Peyer's patch (tissue), 4 donors: ENCODE measurements at regions not wholly inside any gene's neighbourhood (a gene's known extent, or its start where the extent isn't known, plus 50 kb on each side); places are given as distances from the start of the nearest gene placed in this dataset.

Experiments used
- CTCF ChIP-seq, 6 experiments: fragments of 450-650 bp in 4 of 6; fragments of 200-600 bp in 2 of 6; sonication (generic) in 1 of 6; IDR thresholded peaks; one replicate each; pipeline ENCODE4 v1.5.1; 2017 to 2019; ENCODE audit warnings: antibody characterized with exemption in 6 of 6, mild to moderate bottlenecking in 3 of 6, moderate library complexity in 1 of 6
- POLR2A ChIP-seq, 2 donors: fragments of 450-650 bp; IDR thresholded peaks; one replicate each; pipeline ENCODE4 v1.5.1; 2017; ENCODE audit warnings: antibody characterized with exemption in 2 of 2, mild to moderate bottlenecking in 2 of 2, moderate library complexity in 2 of 2

DNA sequence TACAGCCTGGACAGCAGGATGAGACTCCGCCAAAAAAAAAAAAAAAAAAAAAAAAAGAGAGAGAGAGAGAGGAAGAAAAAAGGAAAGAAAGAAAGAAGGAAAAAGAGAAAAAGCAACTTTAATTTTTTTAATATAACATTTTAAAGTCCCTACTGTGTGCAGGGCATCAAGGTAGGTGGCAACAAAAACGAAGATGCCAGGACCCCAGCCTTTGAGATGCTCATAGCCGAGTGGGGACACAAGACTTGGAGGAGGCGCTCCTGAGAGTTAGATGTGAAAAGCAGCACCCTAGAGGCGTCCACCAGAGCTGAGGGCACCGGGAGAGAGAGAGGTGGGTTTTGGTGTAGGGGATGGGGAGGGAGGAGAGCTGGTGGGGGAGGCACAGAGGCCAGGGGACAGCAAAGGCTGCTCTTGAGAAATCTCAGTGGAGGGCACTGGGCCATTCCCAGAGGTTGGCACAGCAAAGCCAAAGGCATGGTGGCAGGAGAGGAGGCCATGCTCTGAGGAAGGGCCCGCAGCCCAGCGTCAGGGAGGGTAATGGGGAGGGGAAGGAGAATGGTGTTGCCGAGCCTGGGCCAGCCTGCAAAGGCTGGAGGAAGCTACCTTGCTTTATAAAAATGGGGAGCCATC, 135.6 kb downstream of the C9orf50 start:
- TF ChIP-seq CTCF (IDR thresholded peaks at IDR 0.05): no peak
- TF ChIP-seq POLR2A (IDR thresholded peaks at IDR 0.05): no peak
